ENCODE measurements at regions not wholly inside any gene's neighbourhood (a gene's known extent, or its start where the extent isn't known, plus 50 kb on each side); places are given as distances from the start of the nearest gene placed in this dataset.

- Histone ChIP-seq H3K27ac (ENCODE audit: low read length in 2 of 2) (no peak overlapping the region), H3K9me3 (ENCODE audit: control extremely low read depth in 1 of 3, control insufficient read depth in 2 of 3, insufficient read depth in 1 of 3, low read length in 2 of 3) (no peaks in the 10 kb centered on the region), H3K4me1 (ENCODE audit: control insufficient read depth in 2 of 2, insufficient read depth in 2 of 2, low read length in 2 of 2) (no peaks in the 10 kb centered on the region), H3K79me2 (ENCODE audit: control insufficient read depth, insufficient read depth, low read length) (no peaks in the 10 kb centered on the region), H3K4me2 (replicated peaks; ENCODE audit: low read depth, low read length, poor library complexity, severe bottlenecking) (no peak overlapping the region), H3K4me3 (ENCODE audit: control extremely low read depth in 1 of 5, extremely low read depth in 1 of 5, insufficient read depth in 1 of 5, low read depth in 2 of 5, low read length in 4 of 5) (no peak overlapping the region), H3K27me3 (replicated peaks in 1 of 4; ENCODE audit: control extremely low read depth in 1 of 4, control insufficient read depth in 3 of 4, insufficient read depth in 4 of 4, low read length in 3 of 4) (no peaks in the 10 kb centered on the region), H4K20me1 (ENCODE audit: control insufficient read depth, insufficient read depth, low read length, poor library complexity, severe bottlenecking) (no peaks in the 10 kb centered on the region), H3K9ac (ENCODE audit: low read length) (no peak overlapping the region), H2AFZ (ENCODE audit: insufficient read depth, low read depth, low read length, poor library complexity, severe bottlenecking) (no peak overlapping the region), H3K36me3 (replicated peaks in 1 of 2; ENCODE audit: control extremely low read depth in 1 of 2, control insufficient read depth in 1 of 2, extremely low read depth in 1 of 2, insufficient read depth in 2 of 2, low read length in 1 of 2) (no peaks in the 10 kb centered on the region)
- CTCF ChIA-PET: no interaction called here
- H3K27ac Mint-ChIP-seq: no peak overlapping the region
- WGBS (ENCODE audit: insufficient coverage): 89% methylated on average over 3 of the region's 8 CpGs
- ATAC-seq (ENCODE audit: low read depth): no peak
- TF ChIP-seq CTCF (IDR thresholded peaks at IDR 0.05) (no peak), EZH2 (IDR thresholded peaks at IDR 0.05; ENCODE audit: borderline replicate concordance, insufficient read depth, low read depth, low read length, poor library complexity, severe bottlenecking) (no peak)
- H3K4me1 Mint-ChIP-seq: no peaks in the 10 kb centered on the region
- H3K27me3 Mint-ChIP-seq: no peaks in the 10 kb centered on the region
- DNase-seq: no peak
- intact Hi-C loops (cut with micrococcal nuclease): no loop called here
- POLR2A ChIA-PET: no interaction called here
- no peak overlapping the region for H3K4me3 Mint-ChIP-seq
- H3K9me3 Mint-ChIP-seq (ENCODE audit: insufficient read depth): peaks cover 2% of the 10 kb centered on the region
These were observed 810.1 kb upstream of the WWC1 start for GRCh38 chr5:167481345-167481744.

DNA sequence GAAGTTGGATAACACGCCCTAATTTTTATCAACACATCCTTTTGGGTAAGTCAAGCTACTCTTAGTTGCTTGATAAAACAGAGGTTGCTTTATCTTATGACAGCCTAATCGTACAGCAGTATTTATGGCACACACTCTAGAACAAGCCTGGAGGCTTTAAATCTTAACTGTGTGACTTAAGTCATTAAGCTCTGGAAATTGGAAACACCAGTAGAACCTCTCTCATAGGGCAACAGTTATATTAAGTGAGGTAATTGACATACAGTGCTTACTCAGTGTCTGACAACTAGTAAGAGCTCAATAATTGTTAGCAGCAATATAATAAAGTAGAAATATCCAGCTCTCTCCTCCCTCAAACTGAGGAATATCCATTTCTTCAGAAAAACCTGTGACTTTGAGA is 808.9 kb upstream of the WWC1 start:
- Histone ChIP-seq H3K27ac (ENCODE audit: low read length in 2 of 2) (no peak overlapping the region), H3K4me2 (replicated peaks; ENCODE audit: low read depth, low read length, poor library complexity, severe bottlenecking) (no peak overlapping the region), H3K9ac (ENCODE audit: low read length) (no peak overlapping the region), H3K4me1 (ENCODE audit: control insufficient read depth in 2 of 2, insufficient read depth in 2 of 2, low read length in 2 of 2) (no peaks in the 10 kb centered on the region), H3K79me2 (ENCODE audit: control insufficient read depth, insufficient read depth, low read length) (no peaks in the 10 kb centered on the region), H3K9me3 (ENCODE audit: control extremely low read depth in 1 of 3, control insufficient read depth in 2 of 3, insufficient read depth in 1 of 3, low read length in 2 of 3) (no peaks in the 10 kb centered on the region), H2AFZ (ENCODE audit: insufficient read depth, low read depth, low read length, poor library complexity, severe bottlenecking) (no peak overlapping the region), H3K27me3 (replicated peaks in 1 of 4; ENCODE audit: control extremely low read depth in 1 of 4, control insufficient read depth in 3 of 4, insufficient read depth in 4 of 4, low read length in 3 of 4) (no peaks in the 10 kb centered on the region), H3K36me3 (replicated peaks in 1 of 2; ENCODE audit: control extremely low read depth in 1 of 2, control insufficient read depth in 1 of 2, extremely low read depth in 1 of 2, insufficient read depth in 2 of 2, low read length in 1 of 2) (no peaks in the 10 kb centered on the region), H3K4me3 (ENCODE audit: control extremely low read depth in 1 of 5, extremely low read depth in 1 of 5, insufficient read depth in 1 of 5, low read depth in 2 of 5, low read length in 4 of 5) (no peak overlapping the region), H4K20me1 (ENCODE audit: control insufficient read depth, insufficient read depth, low read length, poor library complexity, severe bottlenecking) (no peaks in the 10 kb centered on the region)
- no peak for TF ChIP-seq EZH2 (IDR thresholded peaks at IDR 0.05; ENCODE audit: borderline replicate concordance, insufficient read depth, low read depth, low read length, poor library complexity, severe bottlenecking)
- DNase-seq (no peak), ATAC-seq (ENCODE audit: low read depth) (no peak)
- no peaks in the 10 kb centered on the region for H3K27me3 Mint-ChIP-seq
- intact Hi-C loops (cut with micrococcal nuclease): no loop called here
- POLR2A ChIA-PET: no interaction called here
- H3K4me3 Mint-ChIP-seq: no peak overlapping the region
- CTCF ChIA-PET: no interaction called here
- WGBS (ENCODE audit: insufficient coverage): no CpG with 5 or more reads among the region's 2 CpGs
- H3K9me3 Mint-ChIP-seq (ENCODE audit: insufficient read depth): peaks cover 2% of the 10 kb centered on the region
- no peaks in the 10 kb centered on the region for H3K4me1 Mint-ChIP-seq
- no peak overlapping the region for H3K27ac Mint-ChIP-seq
